ENCODE measurements at regions not wholly inside any gene's neighbourhood (a gene's known extent, or its start where the extent isn't known, plus 50 kb on each side); places are given as distances from the start of the nearest gene placed in this dataset.

DNA sequence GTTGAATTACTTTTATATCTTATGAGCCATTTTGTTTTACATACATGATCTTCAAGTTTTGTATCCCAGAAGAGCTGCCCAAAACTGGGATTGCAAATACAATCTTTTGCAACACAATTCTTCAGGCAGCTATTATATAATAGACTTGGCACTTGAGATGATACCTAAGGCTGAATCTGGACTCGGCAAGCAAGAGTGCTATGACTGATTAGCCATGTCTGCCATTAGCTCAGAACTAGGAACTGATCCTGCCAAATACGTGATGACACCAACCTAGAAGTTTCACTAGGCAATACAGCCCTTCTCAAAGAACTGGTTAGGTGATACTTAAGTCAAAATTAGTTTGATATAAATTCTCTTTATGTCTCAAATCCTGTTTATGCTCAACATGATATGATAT, 619.6 kb downstream of the CPS1 start:
- no peaks in the 10 kb centered on the region for H3K9me2 ChIP-seq (ENCODE audit: insufficient read depth, low read length)
- DNase-seq (ENCODE audit: low spot score): no peak
- no peaks in the 10 kb centered on the region for H3K79me2 ChIP-seq (ENCODE audit: insufficient read depth, low read depth, low read length)
- no peaks in the 10 kb centered on the region for H3K36me3 ChIP-seq (ENCODE audit: insufficient read depth, low read length)
- no peak for TF ChIP-seq EZH2phosphoT487 (IDR thresholded peaks at IDR 0.05; ENCODE audit: borderline replicate concordance, low read depth, low read length)
- TF ChIP-seq, protein P1, sequence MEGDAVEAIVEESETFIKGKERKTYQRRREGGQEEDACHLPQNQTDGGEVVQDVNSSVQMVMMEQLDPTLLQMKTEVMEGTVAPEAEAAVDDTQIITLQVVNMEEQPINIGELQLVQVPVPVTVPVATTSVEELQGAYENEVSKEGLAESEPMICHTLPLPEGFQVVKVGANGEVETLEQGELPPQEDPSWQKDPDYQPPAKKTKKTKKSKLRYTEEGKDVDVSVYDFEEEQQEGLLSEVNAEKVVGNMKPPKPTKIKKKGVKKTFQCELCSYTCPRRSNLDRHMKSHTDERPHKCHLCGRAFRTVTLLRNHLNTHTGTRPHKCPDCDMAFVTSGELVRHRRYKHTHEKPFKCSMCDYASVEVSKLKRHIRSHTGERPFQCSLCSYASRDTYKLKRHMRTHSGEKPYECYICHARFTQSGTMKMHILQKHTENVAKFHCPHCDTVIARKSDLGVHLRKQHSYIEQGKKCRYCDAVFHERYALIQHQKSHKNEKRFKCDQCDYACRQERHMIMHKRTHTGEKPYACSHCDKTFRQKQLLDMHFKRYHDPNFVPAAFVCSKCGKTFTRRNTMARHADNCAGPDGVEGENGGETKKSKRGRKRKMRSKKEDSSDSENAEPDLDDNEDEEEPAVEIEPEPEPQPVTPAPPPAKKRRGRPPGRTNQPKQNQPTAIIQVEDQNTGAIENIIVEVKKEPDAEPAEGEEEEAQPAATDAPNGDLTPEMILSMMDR (conservative IDR thresholded peaks at IDR 0.05; ENCODE audit: low read length): no peak
- H3K4me3 ChIP-seq (ENCODE audit: low read depth, low read length, poor library complexity, severe bottlenecking): no peak overlapping the region
- intact Hi-C loops (cut with micrococcal nuclease; ENCODE audit: unreplicated experiment): no loop called here
- no peaks in the 10 kb centered on the region for H3K9me3 ChIP-seq (ENCODE audit: low read length)
- no peak overlapping the region for H3K4me2 ChIP-seq (ENCODE audit: low read length)
- ChIA-PET POLR2A (no interaction called here), CTCF (ENCODE audit: unreplicated experiment) (no interaction called here)
- H2AFZ ChIP-seq (ENCODE audit: low read length): no peak overlapping the region
- no peak overlapping the region for H3K27ac ChIP-seq (ENCODE audit: low read depth, low read length, poor library complexity, severe bottlenecking)
- no TSS peak for BruUV-seq (replicated peaks)
- H3K4me1 ChIP-seq (ENCODE audit: insufficient read depth, low read length, poor library complexity, severe bottlenecking): no peaks in the 10 kb centered on the region
- no peaks in the 10 kb centered on the region for H4K20me1 ChIP-seq (ENCODE audit: insufficient read depth, low read length)

- H3K79me2 ChIP-seq (ENCODE audit: insufficient read depth, low read depth, low read length): no peaks in the 10 kb centered on the region
- BruUV-seq (replicated peaks): no TSS peak
- no peaks in the 10 kb centered on the region for H4K20me1 ChIP-seq (ENCODE audit: insufficient read depth, low read length)
- no peak overlapping the region for H3K4me3 ChIP-seq (ENCODE audit: low read depth, low read length, poor library complexity, severe bottlenecking)
- TF ChIP-seq, protein P1 (conservative IDR thresholded peaks at IDR 0.05; ENCODE audit: low read length): no peak
- no peak for TF ChIP-seq EZH2phosphoT487 (IDR thresholded peaks at IDR 0.05; ENCODE audit: borderline replicate concordance, low read depth, low read length)
- ChIA-PET POLR2A (no interaction called here), CTCF (ENCODE audit: unreplicated experiment) (no interaction called here)
- no peaks in the 10 kb centered on the region for H3K9me3 ChIP-seq (ENCODE audit: low read length)
- no peak overlapping the region for H3K27ac ChIP-seq (ENCODE audit: low read depth, low read length, poor library complexity, severe bottlenecking)
- intact Hi-C loops (cut with micrococcal nuclease; ENCODE audit: unreplicated experiment): no loop called here
- no peaks in the 10 kb centered on the region for H3K9me2 ChIP-seq (ENCODE audit: insufficient read depth, low read length)
- DNase-seq (ENCODE audit: low spot score): no peak
- H2AFZ ChIP-seq (ENCODE audit: low read length): no peak overlapping the region
- H3K36me3 ChIP-seq (ENCODE audit: insufficient read depth, low read length): no peaks in the 10 kb centered on the region
- H3K4me1 ChIP-seq (ENCODE audit: insufficient read depth, low read length, poor library complexity, severe bottlenecking): no peaks in the 10 kb centered on the region
- no peak overlapping the region for H3K4me2 ChIP-seq (ENCODE audit: low read length)
Observed at GRCh38 chr2:211176514-211177141, 620.2 kb downstream of the CPS1 start.

GRCh38 chr2:211181626-211182025, 625.2 kb downstream of the CPS1 start:
- Histone ChIP-seq H3K9me2 (ENCODE audit: insufficient read depth, low read length) (no peaks in the 10 kb centered on the region), H3K36me3 (ENCODE audit: insufficient read depth, low read length) (no peaks in the 10 kb centered on the region), H3K27ac (ENCODE audit: low read depth, low read length, poor library complexity, severe bottlenecking) (no peak overlapping the region), H2AFZ (ENCODE audit: low read length) (no peak overlapping the region), H4K20me1 (ENCODE audit: insufficient read depth, low read length) (no peaks in the 10 kb centered on the region), H3K4me3 (ENCODE audit: low read depth, low read length, poor library complexity, severe bottlenecking) (no peak overlapping the region), H3K79me2 (ENCODE audit: insufficient read depth, low read depth, low read length) (no peaks in the 10 kb centered on the region), H3K4me1 (ENCODE audit: insufficient read depth, low read length, poor library complexity, severe bottlenecking) (no peaks in the 10 kb centered on the region), H3K4me2 (ENCODE audit: low read length) (no peak overlapping the region), H3K9me3 (ENCODE audit: low read length) (no peaks in the 10 kb centered on the region)
- no TSS peak for BruUV-seq (replicated peaks)
- intact Hi-C loops (cut with micrococcal nuclease; ENCODE audit: unreplicated experiment): no loop called here
- TF ChIP-seq, protein P1 (conservative IDR thresholded peaks at IDR 0.05; ENCODE audit: low read length): no peak
- TF ChIP-seq EZH2phosphoT487 (IDR thresholded peaks at IDR 0.05; ENCODE audit: borderline replicate concordance, low read depth, low read length): no peak
- DNase-seq (ENCODE audit: low spot score): no peak
- POLR2A ChIA-PET: interaction anchor here (1.2 kb wide), 1 partner anchor 16 kb away, joined by 11 read pairs; no protein-coding TSS in a partner anchor
- CTCF ChIA-PET (ENCODE audit: unreplicated experiment): no interaction called here
